ENCODE measurements at regions not wholly inside any gene's neighbourhood (a gene's known extent, or its start where the extent isn't known, plus 50 kb on each side); places are given as distances from the start of the nearest gene placed in this dataset.
A peak's percentile ranks its signal among the peaks of the same experiment; 100 is the strongest.

- TF ChIP-seq EZH2 (IDR thresholded peaks at IDR 0.05; ENCODE audit: low read length, missing control alignments): no peak
- no peak for TF ChIP-seq CTCF (conservative IDR thresholded peaks at IDR 0.05 in 1 of 2, IDR thresholded peaks at IDR 0.05 in 1 of 2; ENCODE audit: low read depth in 1 of 2, low read length in 2 of 2)
- no peaks in the 10 kb centered on the region for H4K20me1 ChIP-seq (ENCODE audit: control insufficient read depth, extremely low read depth, insufficient read depth, low read length)
- no peaks in the 10 kb centered on the region for H3K4me1 ChIP-seq (ENCODE audit: control insufficient read depth, extremely low read depth, insufficient read depth, low read length)
- no peak overlapping the region for H3K27ac ChIP-seq (ENCODE audit: insufficient read depth, low read length)
- no peak for DNase-seq (ENCODE audit: low read depth in 2 of 2)
- H3K9ac ChIP-seq (ENCODE audit: insufficient read depth, low read length): no peak overlapping the region
- H3K79me2 ChIP-seq (ENCODE audit: control insufficient read depth, insufficient read depth, low read length): no peaks in the 10 kb centered on the region
- H3K36me3 ChIP-seq (ENCODE audit: control insufficient read depth, insufficient read depth, low read length): no peaks in the 10 kb centered on the region
- H3K9me3 ChIP-seq (ENCODE audit: control insufficient read depth, insufficient read depth, low read depth, low read length): no peaks in the 10 kb centered on the region
- H3K4me3 ChIP-seq (replicated peaks in 1 of 4; ENCODE audit: control extremely low read depth in 1 of 4, insufficient read depth in 1 of 4, low read depth in 3 of 4, low read length in 4 of 4): no peak overlapping the region
- no peak overlapping the region for H2AFZ ChIP-seq (ENCODE audit: low read length)
- H3K4me2 ChIP-seq (ENCODE audit: extremely low read depth, insufficient read depth, low read length): no peak overlapping the region
- no peaks in the 10 kb centered on the region for H3K27me3 ChIP-seq (ENCODE audit: control insufficient read depth, insufficient read depth, low read length)
Measured at GRCh38 chr10:23514321-23514720, 75.4 kb downstream of the OTUD1 start.

- H2AFZ ChIP-seq (ENCODE audit: low read length): no peak overlapping the region
- TF ChIP-seq EZH2 (IDR thresholded peaks at IDR 0.05; ENCODE audit: low read length, missing control alignments): no peak
- peak; percentile 35 to 76 for TF ChIP-seq CTCF (conservative IDR thresholded peaks at IDR 0.05 in 1 of 2, IDR thresholded peaks at IDR 0.05 in 1 of 2; ENCODE audit: low read depth in 1 of 2, low read length in 2 of 2)
- DNase-seq (ENCODE audit: low read depth in 2 of 2): peak; percentile 6 to 57
- no peaks in the 10 kb centered on the region for H3K9me3 ChIP-seq (ENCODE audit: control insufficient read depth, insufficient read depth, low read depth, low read length)
- no peaks in the 10 kb centered on the region for H3K27me3 ChIP-seq (ENCODE audit: control insufficient read depth, insufficient read depth, low read length)
- H3K27ac ChIP-seq (ENCODE audit: insufficient read depth, low read length): no peak overlapping the region
- no peaks in the 10 kb centered on the region for H3K4me1 ChIP-seq (ENCODE audit: control insufficient read depth, extremely low read depth, insufficient read depth, low read length)
- no peak overlapping the region for H3K4me2 ChIP-seq (ENCODE audit: extremely low read depth, insufficient read depth, low read length)
- H3K9ac ChIP-seq (ENCODE audit: insufficient read depth, low read length): no peak overlapping the region
- no peaks in the 10 kb centered on the region for H4K20me1 ChIP-seq (ENCODE audit: control insufficient read depth, extremely low read depth, insufficient read depth, low read length)
- H3K4me3 ChIP-seq (replicated peaks in 1 of 4; ENCODE audit: control extremely low read depth in 1 of 4, insufficient read depth in 1 of 4, low read depth in 3 of 4, low read length in 4 of 4): no peak overlapping the region
- no peaks in the 10 kb centered on the region for H3K79me2 ChIP-seq (ENCODE audit: control insufficient read depth, insufficient read depth, low read length)
- H3K36me3 ChIP-seq (ENCODE audit: control insufficient read depth, insufficient read depth, low read length): no peaks in the 10 kb centered on the region
Measured at GRCh38 chr10:23516530-23516929, 77.7 kb downstream of the OTUD1 start.

- no peak overlapping the region for H3K9ac ChIP-seq (ENCODE audit: insufficient read depth, low read length)
- no peaks in the 10 kb centered on the region for H4K20me1 ChIP-seq (ENCODE audit: control insufficient read depth, extremely low read depth, insufficient read depth, low read length)
- H3K27me3 ChIP-seq (ENCODE audit: control insufficient read depth, insufficient read depth, low read length): no peaks in the 10 kb centered on the region
- no peak overlapping the region for H3K27ac ChIP-seq (ENCODE audit: insufficient read depth, low read length)
- H3K4me3 ChIP-seq (replicated peaks in 1 of 4; ENCODE audit: control extremely low read depth in 1 of 4, insufficient read depth in 1 of 4, low read depth in 3 of 4, low read length in 4 of 4): no peak overlapping the region
- no peak overlapping the region for H3K4me2 ChIP-seq (ENCODE audit: extremely low read depth, insufficient read depth, low read length)
- H3K36me3 ChIP-seq (ENCODE audit: control insufficient read depth, insufficient read depth, low read length): no peaks in the 10 kb centered on the region
- no peak for DNase-seq (ENCODE audit: low read depth in 2 of 2)
- H3K4me1 ChIP-seq (ENCODE audit: control insufficient read depth, extremely low read depth, insufficient read depth, low read length): no peaks in the 10 kb centered on the region
- H3K9me3 ChIP-seq (ENCODE audit: control insufficient read depth, insufficient read depth, low read depth, low read length): no peaks in the 10 kb centered on the region
- no peaks in the 10 kb centered on the region for H3K79me2 ChIP-seq (ENCODE audit: control insufficient read depth, insufficient read depth, low read length)
- no peak for TF ChIP-seq EZH2 (IDR thresholded peaks at IDR 0.05; ENCODE audit: low read length, missing control alignments)
- no peak for TF ChIP-seq CTCF (conservative IDR thresholded peaks at IDR 0.05 in 1 of 2, IDR thresholded peaks at IDR 0.05 in 1 of 2; ENCODE audit: low read depth in 1 of 2, low read length in 2 of 2)
- H2AFZ ChIP-seq (ENCODE audit: low read length): no peak overlapping the region
Measured at GRCh38 chr10:23517155-23517554, 78.3 kb downstream of the OTUD1 start.
